DOHH2 (cell line): ENCODE measurements at regions not wholly inside any gene's neighbourhood (a gene's known extent, or its start where the extent isn't known, plus 50 kb on each side); places are given as distances from the start of the nearest gene placed in this dataset.
"Not testable (repeated sequence)": the region's sequence is repeated elsewhere in the genome, so short reads cannot be mapped to it uniquely, and the experiment has no call there.

ENCODE experiments used
- EZH2phosphoT487 ChIP-seq: fragments of 200-600 bp; sonication (generic); IDR thresholded peaks from 2 replicates; pipeline ENCODE4 v1.6.1; 2017; ENCODE audit warnings: borderline replicate concordance, mild to moderate bottlenecking, antibody characterized with exemption, low read length, moderate library complexity, mixed read lengths
- TF ChIP-seq, protein P1 (sequence below): fragments of 200-600 bp; sonication (generic); IDR thresholded peaks from one replicate; pipeline ENCODE4 v1.5.1; 2014; ENCODE audit warnings: antibody characterized with exemption, mild to moderate bottlenecking, low read depth, low read length; ENCODE audit not compliant: poor library complexity, severe bottlenecking

DNA sequence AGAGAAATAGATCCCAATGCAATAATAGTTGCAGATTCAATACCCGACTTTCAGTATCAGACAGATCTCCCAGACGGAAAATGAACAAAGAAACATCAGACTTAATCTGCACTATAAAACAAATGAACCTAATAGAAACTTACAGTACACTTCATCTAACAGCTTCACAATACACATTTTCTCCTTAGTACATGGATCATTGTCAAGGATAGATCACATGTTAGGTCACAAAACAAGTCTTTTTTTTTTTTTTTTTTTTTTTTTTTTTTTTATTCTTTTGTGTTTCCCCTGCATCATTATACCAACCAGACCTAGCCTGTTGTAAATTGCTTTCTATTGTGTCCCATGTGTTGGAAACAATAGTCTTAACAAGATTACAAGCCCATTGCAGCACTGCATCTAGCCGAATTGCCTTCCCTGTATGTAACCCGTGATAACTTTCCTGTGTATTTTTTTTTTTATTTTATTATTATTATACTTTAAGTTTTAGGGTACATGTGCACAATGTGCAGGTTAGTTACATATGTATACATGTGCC, 134.0 kb upstream of the MAD2L1 start:
- TF ChIP-seq, protein P1, sequence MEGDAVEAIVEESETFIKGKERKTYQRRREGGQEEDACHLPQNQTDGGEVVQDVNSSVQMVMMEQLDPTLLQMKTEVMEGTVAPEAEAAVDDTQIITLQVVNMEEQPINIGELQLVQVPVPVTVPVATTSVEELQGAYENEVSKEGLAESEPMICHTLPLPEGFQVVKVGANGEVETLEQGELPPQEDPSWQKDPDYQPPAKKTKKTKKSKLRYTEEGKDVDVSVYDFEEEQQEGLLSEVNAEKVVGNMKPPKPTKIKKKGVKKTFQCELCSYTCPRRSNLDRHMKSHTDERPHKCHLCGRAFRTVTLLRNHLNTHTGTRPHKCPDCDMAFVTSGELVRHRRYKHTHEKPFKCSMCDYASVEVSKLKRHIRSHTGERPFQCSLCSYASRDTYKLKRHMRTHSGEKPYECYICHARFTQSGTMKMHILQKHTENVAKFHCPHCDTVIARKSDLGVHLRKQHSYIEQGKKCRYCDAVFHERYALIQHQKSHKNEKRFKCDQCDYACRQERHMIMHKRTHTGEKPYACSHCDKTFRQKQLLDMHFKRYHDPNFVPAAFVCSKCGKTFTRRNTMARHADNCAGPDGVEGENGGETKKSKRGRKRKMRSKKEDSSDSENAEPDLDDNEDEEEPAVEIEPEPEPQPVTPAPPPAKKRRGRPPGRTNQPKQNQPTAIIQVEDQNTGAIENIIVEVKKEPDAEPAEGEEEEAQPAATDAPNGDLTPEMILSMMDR: not testable (repeated sequence)
- not testable (repeated sequence) for TF ChIP-seq EZH2phosphoT487
